ENCODE measurements at regions not wholly inside any gene's neighbourhood (a gene's known extent, or its start where the extent isn't known, plus 50 kb on each side); places are given as distances from the start of the nearest gene placed in this dataset.

- DNase-seq = no peak
- no peaks in the 10 kb centered on the region for H3K4me1 ChIP-seq
- intact Hi-C loops (cut with micrococcal nuclease) = no loop called here
- TF ChIP-seq CTCF (IDR thresholded peaks at IDR 0.05; ENCODE audit: borderline replicate concordance) = no peak
- H3K9me3 ChIP-seq (replicated peaks) = peaks cover 30% of the 10 kb centered on the region
- no peak overlapping the region for H3K4me3 ChIP-seq
- no peaks in the 10 kb centered on the region for H3K27me3 ChIP-seq (ENCODE audit: low read depth)
- H3K36me3 ChIP-seq = no peaks in the 10 kb centered on the region
- no peak overlapping the region for H3K27ac ChIP-seq (replicated peaks)
These were observed 1510.5 kb upstream of the CDH9 start for GRCh38 chr5:28548856-28549255.

- H3K27me3 ChIP-seq (ENCODE audit: low read depth) = no peaks in the 10 kb centered on the region
- H3K4me1 ChIP-seq = no peaks in the 10 kb centered on the region
- no peak for DNase-seq
- H3K36me3 ChIP-seq = no peaks in the 10 kb centered on the region
- peaks cover 4% of the 10 kb centered on the region for H3K9me3 ChIP-seq (replicated peaks)
- TF ChIP-seq CTCF (IDR thresholded peaks at IDR 0.05; ENCODE audit: borderline replicate concordance) = no peak
- H3K4me3 ChIP-seq = no peak overlapping the region
- H3K27ac ChIP-seq (replicated peaks) = no peak overlapping the region
- intact Hi-C loops (cut with micrococcal nuclease) = no loop called here
These were observed 1506.1 kb upstream of the CDH9 start for GRCh38 chr5:28544501-28544900.

- intact Hi-C loops (cut with micrococcal nuclease) = no loop called here
- no peaks in the 10 kb centered on the region for H3K27me3 ChIP-seq (ENCODE audit: low read depth)
- no peak overlapping the region for H3K27ac ChIP-seq (replicated peaks)
- no peak for TF ChIP-seq CTCF (IDR thresholded peaks at IDR 0.05; ENCODE audit: borderline replicate concordance)
- H3K36me3 ChIP-seq = no peaks in the 10 kb centered on the region
- no peak overlapping the region for H3K4me3 ChIP-seq
- no peaks in the 10 kb centered on the region for H3K4me1 ChIP-seq
- DNase-seq = no peak
- H3K9me3 ChIP-seq (replicated peaks) = peaks cover 4% of the 10 kb centered on the region
These were observed 1505.2 kb upstream of the CDH9 start for GRCh38 chr5:28543473-28544098.

GRCh38 chr5:28542987-28543386 lies 1504.6 kb upstream of the CDH9 start:
- Histone ChIP-seq H3K27me3 (ENCODE audit: low read depth) (no peaks in the 10 kb centered on the region), H3K4me3 (no peak overlapping the region)
- intact Hi-C loops (cut with micrococcal nuclease) = no loop called here

GRCh38 chr5:28523888-28524635 lies 1485.7 kb upstream of the CDH9 start:
- H3K9me3 ChIP-seq (replicated peaks) = peaks cover 40% of the 10 kb centered on the region
- no peak overlapping the region for H3K27ac ChIP-seq (replicated peaks)
- intact Hi-C loops (cut with micrococcal nuclease) = no loop called here
- DNase-seq = no peak
- H3K36me3 ChIP-seq = no peaks in the 10 kb centered on the region
- no peaks in the 10 kb centered on the region for H3K27me3 ChIP-seq (ENCODE audit: low read depth)
- H3K4me3 ChIP-seq = no peak overlapping the region
- no peaks in the 10 kb centered on the region for H3K4me1 ChIP-seq
- TF ChIP-seq CTCF (IDR thresholded peaks at IDR 0.05; ENCODE audit: borderline replicate concordance) = no peak

More at GRCh38 chr5:28542987-28543386, 1504.6 kb upstream of the CDH9 start:
- no peak for TF ChIP-seq CTCF (IDR thresholded peaks at IDR 0.05; ENCODE audit: borderline replicate concordance)
- no peaks in the 10 kb centered on the region for H3K36me3 ChIP-seq
- no peak overlapping the region for H3K27ac ChIP-seq (replicated peaks)
- peaks cover 9% of the 10 kb centered on the region for H3K9me3 ChIP-seq (replicated peaks)
- no peaks in the 10 kb centered on the region for H3K4me1 ChIP-seq
- DNase-seq = no peak

Measured in left ventricle myocardium inferior (tissue), 1 donor.